ENCODE measurements at regions not wholly inside any gene's neighbourhood (a gene's known extent, or its start where the extent isn't known, plus 50 kb on each side); places are given as distances from the start of the nearest gene placed in this dataset.

DNA sequence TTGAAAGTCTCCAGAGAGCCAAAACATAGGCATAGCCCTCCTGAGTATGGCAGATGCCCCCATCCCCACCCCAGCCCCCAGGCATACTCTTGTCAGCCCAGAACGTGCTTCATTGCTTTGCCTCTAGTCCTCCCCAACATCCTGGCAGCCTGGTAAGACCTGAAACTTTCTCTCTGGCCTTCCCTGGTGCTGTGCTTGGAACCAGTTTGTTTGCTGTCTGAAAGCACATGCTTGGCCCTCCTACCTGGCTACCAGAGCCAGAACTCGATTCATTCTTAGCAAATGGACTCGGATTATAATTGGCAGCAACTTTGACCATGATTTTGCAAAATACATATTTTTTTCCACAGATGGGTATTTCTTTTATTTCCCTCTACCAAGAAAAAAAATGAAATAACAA lies 248.1 kb downstream of the USP46 start:
- no peaks in the 10 kb centered on the region for H3K4me1 ChIP-seq
- DNase-seq (no peak), ATAC-seq (no peak)
- H3K27ac ChIP-seq, result no peak overlapping the region
- no peaks in the 10 kb centered on the region for H3K27me3 ChIP-seq
- no peaks in the 10 kb centered on the region for H3K9me3 ChIP-seq
- TF ChIP-seq POLR2A (IDR thresholded peaks at IDR 0.05), result no peak
- TF ChIP-seq, protein P1, sequence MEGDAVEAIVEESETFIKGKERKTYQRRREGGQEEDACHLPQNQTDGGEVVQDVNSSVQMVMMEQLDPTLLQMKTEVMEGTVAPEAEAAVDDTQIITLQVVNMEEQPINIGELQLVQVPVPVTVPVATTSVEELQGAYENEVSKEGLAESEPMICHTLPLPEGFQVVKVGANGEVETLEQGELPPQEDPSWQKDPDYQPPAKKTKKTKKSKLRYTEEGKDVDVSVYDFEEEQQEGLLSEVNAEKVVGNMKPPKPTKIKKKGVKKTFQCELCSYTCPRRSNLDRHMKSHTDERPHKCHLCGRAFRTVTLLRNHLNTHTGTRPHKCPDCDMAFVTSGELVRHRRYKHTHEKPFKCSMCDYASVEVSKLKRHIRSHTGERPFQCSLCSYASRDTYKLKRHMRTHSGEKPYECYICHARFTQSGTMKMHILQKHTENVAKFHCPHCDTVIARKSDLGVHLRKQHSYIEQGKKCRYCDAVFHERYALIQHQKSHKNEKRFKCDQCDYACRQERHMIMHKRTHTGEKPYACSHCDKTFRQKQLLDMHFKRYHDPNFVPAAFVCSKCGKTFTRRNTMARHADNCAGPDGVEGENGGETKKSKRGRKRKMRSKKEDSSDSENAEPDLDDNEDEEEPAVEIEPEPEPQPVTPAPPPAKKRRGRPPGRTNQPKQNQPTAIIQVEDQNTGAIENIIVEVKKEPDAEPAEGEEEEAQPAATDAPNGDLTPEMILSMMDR (IDR thresholded peaks at IDR 0.05 in 4 of 5, conservative IDR thresholded peaks at IDR 0.05 in 1 of 5), result no peak
- no peak overlapping the region for H3K4me3 ChIP-seq
- in situ Hi-C loops (cut with MboI; ENCODE audit: low sequenced_read_pairs in 4 of 4) (no loop called here), intact Hi-C loops (cut with DNase I; ENCODE audit: low total_unique reads) (no loop called here)
- no peaks in the 10 kb centered on the region for H3K36me3 ChIP-seq

DNA sequence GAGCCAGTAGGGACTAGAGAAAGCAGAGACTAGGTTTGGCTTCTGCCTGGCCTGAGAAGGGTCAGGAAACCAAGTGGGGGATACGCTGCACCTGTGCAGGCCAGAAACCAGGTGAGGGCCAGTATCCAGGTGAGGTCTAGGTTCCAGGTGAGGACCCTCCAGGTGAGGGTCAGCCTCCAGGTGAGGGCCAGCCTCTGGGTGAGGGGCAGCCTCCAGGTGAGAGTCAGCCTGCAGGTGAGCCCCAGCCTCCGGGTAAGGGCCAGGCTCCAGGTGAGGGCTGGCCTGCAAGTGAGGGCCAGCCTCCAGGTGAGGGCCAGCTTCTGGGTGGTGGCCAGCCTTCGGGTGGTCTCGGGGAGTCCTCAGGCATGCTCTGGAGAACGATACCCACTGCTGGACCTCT lies 238.8 kb downstream of the USP46 start:
- TF ChIP-seq, protein P1 (IDR thresholded peaks at IDR 0.05 in 4 of 5, conservative IDR thresholded peaks at IDR 0.05 in 1 of 5), result no peak
- TF ChIP-seq POLR2A (IDR thresholded peaks at IDR 0.05), result no peak
- Histone ChIP-seq H3K9me3 (no peaks in the 10 kb centered on the region), H3K4me1 (no peaks in the 10 kb centered on the region), H3K27me3 (no peaks in the 10 kb centered on the region), H3K27ac (no peak overlapping the region), H3K36me3 (no peaks in the 10 kb centered on the region), H3K4me3 (no peak overlapping the region)
- intact Hi-C loops (cut with DNase I; ENCODE audit: low total_unique reads) (no loop called here), in situ Hi-C loops (cut with MboI; ENCODE audit: low sequenced_read_pairs in 4 of 4) (no loop called here)
- no peak for ATAC-seq
- no peak for DNase-seq

DNA sequence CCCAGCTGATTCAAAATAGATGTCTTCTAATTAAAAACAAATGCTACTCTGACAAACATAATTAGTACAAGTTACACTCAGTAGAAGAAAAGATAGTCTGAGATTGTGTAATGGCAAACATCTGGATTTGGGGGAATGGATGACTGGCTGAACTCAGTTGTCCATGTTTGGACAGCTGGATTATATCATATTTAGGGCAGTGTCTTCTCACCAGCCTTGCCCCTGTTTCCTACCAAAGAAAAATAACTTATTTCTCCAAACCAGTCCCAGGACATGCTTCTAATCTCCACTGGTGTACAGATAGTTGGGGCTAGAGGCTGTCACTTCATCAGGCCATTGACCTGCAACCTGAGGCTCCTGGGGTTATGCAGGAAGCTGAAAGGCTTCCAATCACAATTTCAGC lies 237.3 kb downstream of the USP46 start:
- DNase-seq (no peak), ATAC-seq (no peak)
- in situ Hi-C loops (cut with MboI; ENCODE audit: low sequenced_read_pairs in 4 of 4), result no loop called here
- H3K27me3 ChIP-seq, result no peaks in the 10 kb centered on the region
- no peaks in the 10 kb centered on the region for H3K9me3 ChIP-seq
- no peak overlapping the region for H3K4me3 ChIP-seq
- H3K36me3 ChIP-seq, result no peaks in the 10 kb centered on the region
- no peaks in the 10 kb centered on the region for H3K4me1 ChIP-seq
- intact Hi-C loops (cut with DNase I; ENCODE audit: low total_unique reads), result no loop called here
- no peak for TF ChIP-seq POLR2A (IDR thresholded peaks at IDR 0.05)
- TF ChIP-seq, protein P1 (IDR thresholded peaks at IDR 0.05 in 4 of 5, conservative IDR thresholded peaks at IDR 0.05 in 1 of 5), result no peak
- H3K27ac ChIP-seq, result no peak overlapping the region

DNA sequence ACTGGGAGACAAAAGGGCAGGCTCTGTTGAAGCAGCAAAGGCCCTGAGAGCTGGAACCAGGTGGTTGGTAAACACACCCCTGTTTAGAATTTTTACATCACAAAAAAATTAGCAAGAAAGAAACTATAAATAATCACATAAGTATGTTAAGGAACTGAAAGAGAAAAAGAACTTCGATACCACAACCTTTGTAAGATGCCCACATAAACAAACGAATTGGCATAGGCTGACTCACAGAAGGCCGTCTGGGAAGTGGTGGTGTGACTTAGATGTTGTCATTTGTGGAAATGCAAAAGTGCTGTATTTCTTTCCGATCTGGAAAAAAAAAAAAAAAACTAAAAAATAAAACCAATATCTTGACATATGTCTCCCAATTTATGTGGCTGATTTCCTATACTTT lies 235.1 kb downstream of the USP46 start:
- no peak for TF ChIP-seq POLR2A (IDR thresholded peaks at IDR 0.05)
- TF ChIP-seq, protein P1 (IDR thresholded peaks at IDR 0.05 in 4 of 5, conservative IDR thresholded peaks at IDR 0.05 in 1 of 5), result no peak
- DNase-seq (no peak), ATAC-seq (no peak)
- Histone ChIP-seq H3K36me3 (no peaks in the 10 kb centered on the region), H3K4me3 (no peak overlapping the region), H3K27me3 (no peaks in the 10 kb centered on the region), H3K27ac (no peak overlapping the region), H3K9me3 (no peaks in the 10 kb centered on the region), H3K4me1 (no peaks in the 10 kb centered on the region)
- in situ Hi-C loops (cut with MboI; ENCODE audit: low sequenced_read_pairs in 4 of 4), result no loop called here
- intact Hi-C loops (cut with DNase I; ENCODE audit: low total_unique reads), result no loop called here

DNA sequence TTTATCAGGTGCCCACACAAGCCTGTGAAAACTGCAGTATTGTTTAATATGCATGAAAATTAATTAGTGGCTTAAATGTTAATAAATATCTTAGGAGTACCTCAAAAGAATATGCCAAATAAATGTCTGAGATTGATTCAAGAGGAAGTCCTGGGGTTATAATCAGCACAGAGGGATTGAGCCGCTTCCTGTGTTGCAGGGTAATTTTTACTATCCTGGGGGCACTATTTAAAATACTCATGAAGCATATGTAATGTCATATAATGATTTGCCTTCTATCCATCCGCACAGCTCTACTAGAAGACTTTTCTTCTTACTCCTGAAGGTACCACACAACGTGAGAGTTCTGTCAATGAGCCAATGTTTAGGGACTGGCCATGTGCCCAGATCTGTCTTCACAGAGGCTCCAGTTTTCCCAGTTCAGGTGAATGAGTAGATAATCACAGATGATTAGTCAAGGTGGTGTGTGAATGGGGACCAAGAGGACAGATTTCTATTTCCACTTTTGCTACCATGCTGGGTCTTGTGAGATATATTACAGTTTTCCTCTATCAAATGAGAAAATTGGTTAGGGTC lies 233.3 kb downstream of the USP46 start:
- TF ChIP-seq, protein P1 (IDR thresholded peaks at IDR 0.05 in 4 of 5, conservative IDR thresholded peaks at IDR 0.05 in 1 of 5), result no peak
- no peak for TF ChIP-seq POLR2A (IDR thresholded peaks at IDR 0.05)
- no peaks in the 10 kb centered on the region for H3K4me1 ChIP-seq
- no peak for DNase-seq
- no peak overlapping the region for H3K4me3 ChIP-seq
- in situ Hi-C loops (cut with MboI; ENCODE audit: low sequenced_read_pairs in 4 of 4) (no loop called here), intact Hi-C loops (cut with DNase I; ENCODE audit: low total_unique reads) (no loop called here)
- no peak for ATAC-seq
- H3K36me3 ChIP-seq, result no peaks in the 10 kb centered on the region
- H3K27ac ChIP-seq, result no peak overlapping the region
- H3K27me3 ChIP-seq, result no peaks in the 10 kb centered on the region
- no peaks in the 10 kb centered on the region for H3K9me3 ChIP-seq
